ENCODE measurements at regions not wholly inside any gene's neighbourhood (a gene's known extent, or its start where the extent isn't known, plus 50 kb on each side); places are given as distances from the start of the nearest gene placed in this dataset.

- no peak for TF ChIP-seq CHD7 (IDR thresholded peaks at IDR 0.05; ENCODE audit: insufficient replicate concordance, low read length)
- TF ChIP-seq GTF2F1 (IDR thresholded peaks at IDR 0.05; ENCODE audit: borderline replicate concordance, low read depth, low read length), result no peak
- TF ChIP-seq SP1 (IDR thresholded peaks at IDR 0.05; ENCODE audit: low read depth, low read length), result no peak
- TF ChIP-seq TAF1 (IDR thresholded peaks at IDR 0.05; ENCODE audit: low read depth, low read length), result no peak
- no peak for TF ChIP-seq ASH2L (IDR thresholded peaks at IDR 0.05; ENCODE audit: low read length)
- no peak for TF ChIP-seq RAD21 (IDR thresholded peaks at IDR 0.05 in 1 of 2, conservative IDR thresholded peaks at IDR 0.05 in 1 of 2; ENCODE audit: low read depth in 2 of 2, low read length in 2 of 2)
- no peak for TF ChIP-seq TEAD4 (IDR thresholded peaks at IDR 0.05; ENCODE audit: low read depth, low read length)
- TF ChIP-seq GABPA (IDR thresholded peaks at IDR 0.05; ENCODE audit: borderline replicate concordance, insufficient read depth, low read length), result no peak
- no peak for TF ChIP-seq YY1 (IDR thresholded peaks at IDR 0.05; ENCODE audit: low read depth, low read length)
- TF ChIP-seq POU5F1 (IDR thresholded peaks at IDR 0.05; ENCODE audit: low read depth, low read length), result no peak
- TF ChIP-seq MAFK (IDR thresholded peaks at IDR 0.05; ENCODE audit: low read depth, low read length), result no peak
Measured at GRCh38 chr15:56835718-56836171, 82.7 kb upstream of the TCF12 start (continued).
